Osteocyte (in vitro differentiated cells): ENCODE measurements at regions not wholly inside any gene's neighbourhood (a gene's known extent, or its start where the extent isn't known, plus 50 kb on each side); places are given as distances from the start of the nearest gene placed in this dataset.

ENCODE experiments used
- DNase-seq: peaks from one replicate; pipeline ENCODE4 v3.0.0; 2021; ENCODE audit warnings: mixed read lengths; ENCODE audit not compliant: unreplicated experiment; ENCODE audit errors: extremely low spot score
- H3K27ac Mint-ChIP-seq: one replicate; pipeline ENCODE4 v1.8.0; 2021; ENCODE audit warnings: mild to moderate bottlenecking, mixed read lengths; ENCODE audit not compliant: unreplicated experiment
- H3K27me3 Mint-ChIP-seq: one replicate; pipeline ENCODE4 v1.8.0; 2021; ENCODE audit warnings: mixed read lengths; ENCODE audit not compliant: unreplicated experiment
- H3K36me3 Mint-ChIP-seq: one replicate; pipeline ENCODE4 v1.8.0; 2021; ENCODE audit warnings: mixed read lengths; ENCODE audit not compliant: unreplicated experiment
- H3K4me1 Mint-ChIP-seq: one replicate; pipeline ENCODE4 v1.8.0; 2021; ENCODE audit warnings: mixed read lengths; ENCODE audit not compliant: unreplicated experiment
- H3K4me3 Mint-ChIP-seq: one replicate; pipeline ENCODE4 v1.8.0; 2021; ENCODE audit warnings: mild to moderate bottlenecking, moderate library complexity, mixed read lengths; ENCODE audit not compliant: unreplicated experiment
- H3K9me3 Mint-ChIP-seq: one replicate; pipeline ENCODE4 v1.8.0; 2021; ENCODE audit warnings: mixed read lengths; ENCODE audit not compliant: unreplicated experiment
- TF ChIP-seq, protein P1 (sequence below): fragments of 200-600 bp; sonication (generic); IDR thresholded peaks from 2 replicates; pipeline ENCODE4 v1.5.0; 2021; ENCODE audit warnings: antibody characterized with exemption, mild to moderate bottlenecking, moderate library complexity

DNA sequence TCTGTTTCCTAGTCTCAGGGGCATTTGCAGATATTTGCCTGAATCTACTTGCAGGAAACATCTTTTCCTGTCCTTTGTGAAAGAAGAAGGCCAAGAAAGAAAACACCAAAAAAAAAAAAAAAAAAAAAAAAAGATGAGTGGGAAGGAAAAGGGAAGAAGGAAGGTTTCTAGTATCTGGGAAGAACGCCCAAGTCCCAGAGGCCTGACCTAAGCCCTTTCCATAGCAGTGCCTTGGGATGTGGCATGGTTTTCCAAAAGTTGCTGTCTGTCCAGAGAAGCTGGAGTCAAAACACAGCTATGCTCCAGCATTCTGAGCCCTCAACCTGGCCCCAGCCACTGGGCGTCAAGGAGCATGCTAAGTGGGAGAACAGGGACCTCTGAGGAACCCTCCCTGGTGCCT, 123.5 kb downstream of the INHBB start:
- Mint-ChIP-seq H3K4me1 (peaks cover 6% of the 10 kb centered on the region), H3K36me3 (peaks cover 2% of the 10 kb centered on the region), H3K27ac (no peak overlapping the region), H3K27me3 (peaks cover 3% of the 10 kb centered on the region), H3K9me3 (peaks cover 7% of the 10 kb centered on the region), H3K4me3 (no peak overlapping the region)
- no peak for DNase-seq
- TF ChIP-seq, protein P1, sequence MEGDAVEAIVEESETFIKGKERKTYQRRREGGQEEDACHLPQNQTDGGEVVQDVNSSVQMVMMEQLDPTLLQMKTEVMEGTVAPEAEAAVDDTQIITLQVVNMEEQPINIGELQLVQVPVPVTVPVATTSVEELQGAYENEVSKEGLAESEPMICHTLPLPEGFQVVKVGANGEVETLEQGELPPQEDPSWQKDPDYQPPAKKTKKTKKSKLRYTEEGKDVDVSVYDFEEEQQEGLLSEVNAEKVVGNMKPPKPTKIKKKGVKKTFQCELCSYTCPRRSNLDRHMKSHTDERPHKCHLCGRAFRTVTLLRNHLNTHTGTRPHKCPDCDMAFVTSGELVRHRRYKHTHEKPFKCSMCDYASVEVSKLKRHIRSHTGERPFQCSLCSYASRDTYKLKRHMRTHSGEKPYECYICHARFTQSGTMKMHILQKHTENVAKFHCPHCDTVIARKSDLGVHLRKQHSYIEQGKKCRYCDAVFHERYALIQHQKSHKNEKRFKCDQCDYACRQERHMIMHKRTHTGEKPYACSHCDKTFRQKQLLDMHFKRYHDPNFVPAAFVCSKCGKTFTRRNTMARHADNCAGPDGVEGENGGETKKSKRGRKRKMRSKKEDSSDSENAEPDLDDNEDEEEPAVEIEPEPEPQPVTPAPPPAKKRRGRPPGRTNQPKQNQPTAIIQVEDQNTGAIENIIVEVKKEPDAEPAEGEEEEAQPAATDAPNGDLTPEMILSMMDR: no peak

DNA sequence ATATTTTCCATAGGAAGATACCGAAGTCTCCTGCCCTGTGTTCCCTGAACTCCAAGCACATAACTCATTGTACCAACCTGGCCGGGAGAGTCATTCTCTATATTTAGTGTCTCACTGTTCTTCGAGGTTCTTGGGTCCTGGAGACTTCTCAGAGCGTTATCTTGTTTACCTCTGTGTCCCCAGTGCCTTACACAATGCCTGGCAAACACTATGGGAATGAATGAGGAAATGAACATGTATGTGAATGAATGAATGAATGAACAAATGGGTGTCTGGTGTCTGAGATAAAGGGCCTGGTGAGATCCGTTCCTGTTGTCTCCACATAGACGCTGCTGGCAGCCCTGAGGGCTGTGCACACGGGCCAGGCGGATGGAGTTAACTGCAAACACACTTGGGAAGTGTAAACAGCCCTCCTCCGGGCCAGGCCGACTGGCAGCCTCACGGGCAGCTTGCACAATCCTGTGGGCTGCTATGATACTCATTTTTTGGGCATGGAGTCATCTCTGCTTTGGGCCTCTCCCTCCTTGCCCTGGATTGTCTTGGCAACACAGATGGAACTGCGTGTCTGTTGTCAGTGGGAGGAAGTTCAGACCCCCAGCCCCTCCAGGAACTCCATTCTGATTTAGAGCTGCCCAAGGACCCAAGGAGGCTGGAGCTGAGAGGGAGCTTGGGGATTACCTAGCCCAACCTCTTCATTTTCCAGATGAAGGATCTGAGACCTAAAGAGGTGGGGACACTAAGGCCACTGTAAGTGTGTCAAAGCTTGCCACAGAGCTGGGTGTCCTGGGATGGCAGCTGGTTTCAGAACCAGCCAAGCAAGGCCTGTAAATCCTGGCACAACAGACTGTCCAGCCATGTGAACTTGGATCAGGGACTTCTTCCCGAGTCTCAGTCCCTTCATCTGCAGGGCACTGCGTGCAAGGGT, 124.4 kb downstream of the INHBB start:
- no peak for DNase-seq

DNA sequence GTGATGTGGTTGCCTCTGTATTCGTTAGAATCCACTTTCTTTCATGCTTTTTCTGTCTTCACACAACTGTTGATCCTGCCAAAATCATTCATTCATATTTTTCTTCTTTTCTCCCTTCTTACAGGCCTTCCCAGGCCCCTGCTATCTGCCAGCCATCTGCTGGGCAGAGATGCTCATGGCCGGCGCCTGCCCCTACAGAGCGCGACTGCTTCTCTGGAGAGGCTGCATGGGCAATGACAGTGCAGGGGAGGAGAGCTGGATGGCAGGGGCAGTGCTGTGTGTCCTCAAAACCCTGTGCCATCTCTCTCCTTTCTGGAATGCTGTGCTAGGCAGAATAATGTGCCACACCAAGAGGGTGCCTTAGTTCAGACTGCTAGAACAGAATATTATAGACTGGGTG, 125.2 kb downstream of the INHBB start:
- Mint-ChIP-seq H3K4me1 (peaks cover 6% of the 10 kb centered on the region), H3K27me3 (peaks cover 7% of the 10 kb centered on the region), H3K36me3 (peaks cover 2% of the 10 kb centered on the region)

More for the DNA sequence above, 124.4 kb downstream of the INHBB start:
- H3K36me3 Mint-ChIP-seq: peaks cover 2% of the 10 kb centered on the region
- peaks cover 3% of the 10 kb centered on the region for H3K27me3 Mint-ChIP-seq
- TF ChIP-seq, protein P1: no peak
- H3K9me3 Mint-ChIP-seq: peaks cover 7% of the 10 kb centered on the region
- no peak overlapping the region for H3K4me3 Mint-ChIP-seq
- H3K27ac Mint-ChIP-seq: no peak overlapping the region
- peaks cover 6% of the 10 kb centered on the region for H3K4me1 Mint-ChIP-seq

DNA sequence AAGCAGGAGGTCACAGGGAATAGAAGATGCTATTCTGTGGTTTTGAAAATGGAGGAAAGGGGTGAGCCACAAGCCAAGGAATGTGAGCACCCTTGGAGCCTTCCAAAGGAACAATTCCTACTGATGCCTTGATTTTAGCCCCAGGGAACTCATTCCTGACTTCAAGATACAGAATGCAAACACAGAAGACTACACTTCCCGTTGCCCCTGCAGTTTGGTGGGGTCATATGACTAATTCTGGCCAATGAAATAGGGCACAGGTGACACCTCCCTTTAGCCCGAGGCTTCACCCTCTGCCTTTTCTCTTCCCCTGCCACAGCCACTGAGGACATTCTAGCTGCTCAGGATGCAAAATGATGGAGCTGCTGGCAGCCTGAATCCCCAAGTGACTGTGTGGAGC, 126.1 kb downstream of the INHBB start:
- H3K4me3 Mint-ChIP-seq: no peak overlapping the region
- H3K9me3 Mint-ChIP-seq: peaks cover 7% of the 10 kb centered on the region
- TF ChIP-seq, protein P1: no peak
- peaks cover 13% of the 10 kb centered on the region for H3K27me3 Mint-ChIP-seq
- peaks cover 2% of the 10 kb centered on the region for H3K36me3 Mint-ChIP-seq
- DNase-seq: no peak
- peaks cover 6% of the 10 kb centered on the region for H3K4me1 Mint-ChIP-seq
- no peak overlapping the region for H3K27ac Mint-ChIP-seq

More for the DNA sequence above, 125.2 kb downstream of the INHBB start:
- TF ChIP-seq, protein P1: no peak
- Mint-ChIP-seq H3K27ac (no peak overlapping the region), H3K4me3 (no peak overlapping the region), H3K9me3 (peaks cover 7% of the 10 kb centered on the region)
- DNase-seq: no peak

DNA sequence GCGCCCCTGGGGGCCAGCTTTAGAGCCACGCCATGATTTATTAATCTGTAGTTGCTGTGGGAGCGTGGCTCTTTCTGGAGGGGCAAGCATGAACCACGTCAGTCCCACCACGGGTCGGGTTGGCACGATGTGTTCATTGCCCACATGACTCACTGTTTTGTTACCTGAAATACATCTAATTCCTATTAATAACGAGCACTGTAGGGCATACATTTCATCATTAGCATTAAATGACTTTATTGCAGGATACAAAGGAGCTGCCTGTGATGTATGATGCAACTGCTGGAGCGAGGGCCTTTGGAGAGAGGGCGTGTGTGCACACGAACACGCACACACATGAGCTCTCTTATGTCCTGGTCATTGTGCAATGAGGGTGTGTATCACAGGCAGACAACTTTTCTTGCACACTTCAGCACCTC, 127.0 kb downstream of the INHBB start:
- Mint-ChIP-seq H3K36me3 (peaks cover 2% of the 10 kb centered on the region), H3K27ac (no peak overlapping the region), H3K4me1 (peaks cover 6% of the 10 kb centered on the region), H3K9me3 (peaks cover 7% of the 10 kb centered on the region), H3K27me3 (peaks cover 19% of the 10 kb centered on the region), H3K4me3 (no peak overlapping the region)
- TF ChIP-seq, protein P1: no peak
- no peak for DNase-seq
